ENCODE measurements at regions not wholly inside any gene's neighbourhood (a gene's known extent, or its start where the extent isn't known, plus 50 kb on each side); places are given as distances from the start of the nearest gene placed in this dataset.

DNA sequence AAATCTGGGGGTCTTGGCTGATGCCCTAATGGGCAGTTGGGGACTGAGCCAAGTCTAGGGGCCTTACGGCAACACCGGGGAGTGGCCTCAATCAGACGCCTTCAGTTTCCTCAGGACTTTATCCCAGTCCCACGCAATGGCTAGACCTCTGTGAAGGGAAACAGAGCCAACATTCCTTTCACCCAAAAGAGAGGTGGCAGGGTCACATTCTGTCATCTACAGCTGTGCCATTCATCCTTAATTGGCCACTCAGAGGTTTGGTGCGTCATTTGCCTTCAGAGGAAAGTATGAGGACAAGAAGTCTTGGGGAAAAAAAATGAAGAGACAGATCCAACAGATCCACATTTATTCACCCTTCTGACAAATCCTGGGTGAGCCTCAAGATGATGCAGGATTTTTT is 166.9 kb upstream of the AVPR1A start:
- no peaks in the 10 kb centered on the region for H3K79me1 ChIP-seq (ENCODE audit: insufficient read depth, low read depth, low read length, poor library complexity, severe bottlenecking)
- H2AFZ ChIP-seq (ENCODE audit: low read length) = no peak overlapping the region
- DNase-seq = no peak
- H2BK20ac ChIP-seq (ENCODE audit: low read depth, low read length, poor library complexity, severe bottlenecking) = no peak overlapping the region
- TF ChIP-seq, protein P1, sequence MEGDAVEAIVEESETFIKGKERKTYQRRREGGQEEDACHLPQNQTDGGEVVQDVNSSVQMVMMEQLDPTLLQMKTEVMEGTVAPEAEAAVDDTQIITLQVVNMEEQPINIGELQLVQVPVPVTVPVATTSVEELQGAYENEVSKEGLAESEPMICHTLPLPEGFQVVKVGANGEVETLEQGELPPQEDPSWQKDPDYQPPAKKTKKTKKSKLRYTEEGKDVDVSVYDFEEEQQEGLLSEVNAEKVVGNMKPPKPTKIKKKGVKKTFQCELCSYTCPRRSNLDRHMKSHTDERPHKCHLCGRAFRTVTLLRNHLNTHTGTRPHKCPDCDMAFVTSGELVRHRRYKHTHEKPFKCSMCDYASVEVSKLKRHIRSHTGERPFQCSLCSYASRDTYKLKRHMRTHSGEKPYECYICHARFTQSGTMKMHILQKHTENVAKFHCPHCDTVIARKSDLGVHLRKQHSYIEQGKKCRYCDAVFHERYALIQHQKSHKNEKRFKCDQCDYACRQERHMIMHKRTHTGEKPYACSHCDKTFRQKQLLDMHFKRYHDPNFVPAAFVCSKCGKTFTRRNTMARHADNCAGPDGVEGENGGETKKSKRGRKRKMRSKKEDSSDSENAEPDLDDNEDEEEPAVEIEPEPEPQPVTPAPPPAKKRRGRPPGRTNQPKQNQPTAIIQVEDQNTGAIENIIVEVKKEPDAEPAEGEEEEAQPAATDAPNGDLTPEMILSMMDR (conservative IDR thresholded peaks at IDR 0.05) = no peak
- no peak overlapping the region for H2BK15ac ChIP-seq (ENCODE audit: low read depth, low read length)
- no peaks in the 10 kb centered on the region for H3K27me3 ChIP-seq (ENCODE audit: insufficient read depth, low read length)
- no peak overlapping the region for H4K8ac ChIP-seq (replicated peaks; ENCODE audit: insufficient read length, low read depth, low read length)
- Mint-ChIP-seq H3K36me3 (ENCODE audit: insufficient read depth in 1 of 3, low read depth in 3 of 3) (no peaks in the 10 kb centered on the region), H3K4me3 (no peak overlapping the region), H3K4me1 (no peaks in the 10 kb centered on the region), H3K9me3 (no peaks in the 10 kb centered on the region; a peak in 1 of 5 replicates), H3K27me3 (ENCODE audit: low read depth) (no peaks in the 10 kb centered on the region), H3K27ac (no peak overlapping the region)
- H3K9me3 ChIP-seq (ENCODE audit: control insufficient read depth, low read depth, low read length) = no peaks in the 10 kb centered on the region
- H2AK5ac ChIP-seq (ENCODE audit: insufficient read length, low read length) = no peak overlapping the region
- H3T11ph ChIP-seq (ENCODE audit: low read length) = no peak overlapping the region
- no peak overlapping the region for H3K14ac ChIP-seq (ENCODE audit: insufficient read depth, low read length)
- H4K5ac ChIP-seq (ENCODE audit: insufficient read length, low read depth, low read length) = no peak overlapping the region
- no peak overlapping the region for H2BK120ac ChIP-seq (ENCODE audit: low read depth, low read length, poor library complexity, severe bottlenecking)
- H3K79me2 ChIP-seq (ENCODE audit: insufficient read depth, low read length) = no peaks in the 10 kb centered on the region
- H3K23me2 ChIP-seq (ENCODE audit: insufficient read length, low read depth, low read length, poor library complexity, severe bottlenecking) = no peaks in the 10 kb centered on the region
- no CpG with 5 or more reads among the region's 5 CpGs for WGBS (ENCODE audit: extremely low coverage, insufficient read length, low lambda C conversion rate)
- H3K9ac ChIP-seq (ENCODE audit: extremely low read depth, insufficient read length, low read length) = no peak overlapping the region
- H3K56ac ChIP-seq (ENCODE audit: insufficient read length, low read depth, low read length) = no peak overlapping the region
- H3K4ac ChIP-seq (ENCODE audit: low read depth, low read length) = no peak overlapping the region
- H3K4me2 ChIP-seq (ENCODE audit: insufficient read depth, insufficient read length, low read length) = no peak overlapping the region
- H4K91ac ChIP-seq (ENCODE audit: insufficient read length, low read depth, low read length) = no peak overlapping the region
- no peaks in the 10 kb centered on the region for H3K4me1 ChIP-seq (ENCODE audit: insufficient read depth, low read length)
- H3K18ac ChIP-seq (ENCODE audit: insufficient read length, low read depth, low read length) = no peak overlapping the region
- no peak overlapping the region for H3K23ac ChIP-seq (ENCODE audit: insufficient read length, low read depth, low read length)
- H3K27ac ChIP-seq (ENCODE audit: insufficient read length, low read depth, low read length) = no peak overlapping the region
- H2BK5ac ChIP-seq (ENCODE audit: insufficient read length, low read length) = no peak overlapping the region
- H2BK12ac ChIP-seq (ENCODE audit: insufficient read length, low read depth, low read length) = no peak overlapping the region
- H4K20me1 ChIP-seq (ENCODE audit: control insufficient read depth, insufficient read depth, insufficient read length) = no peaks in the 10 kb centered on the region
